ENCODE measurements at regions not wholly inside any gene's neighbourhood (a gene's known extent, or its start where the extent isn't known, plus 50 kb on each side); places are given as distances from the start of the nearest gene placed in this dataset.

DNA sequence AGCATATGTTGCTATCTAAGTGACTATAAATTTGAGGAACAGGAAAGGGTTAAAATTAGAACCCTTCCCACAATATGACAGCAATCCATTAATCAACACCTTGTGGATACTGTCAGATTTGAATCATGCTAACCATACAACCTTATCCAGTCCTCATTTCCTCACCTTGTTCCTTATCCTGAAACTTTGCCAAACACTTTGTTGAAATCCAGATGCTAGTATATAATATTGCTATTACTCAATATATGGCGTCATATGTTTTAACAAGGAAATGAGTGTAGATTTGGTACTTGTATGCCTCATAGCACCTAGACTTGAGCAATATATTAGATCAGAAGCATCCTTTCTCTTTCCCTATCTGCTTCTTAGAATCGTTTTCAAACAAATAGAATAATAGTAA is 66.3 kb upstream of the SLC25A13 start:
- H3K27me3 Mint-ChIP-seq (ENCODE audit: low read depth), result no peaks in the 10 kb centered on the region
- H3K4me3 Mint-ChIP-seq (ENCODE audit: unreplicated experiment), result no peak overlapping the region
- no peaks in the 10 kb centered on the region for H3K9me3 Mint-ChIP-seq (ENCODE audit: low read depth)
- no peaks in the 10 kb centered on the region for H3K36me3 Mint-ChIP-seq (ENCODE audit: low read depth)
- no peak for DNase-seq (ENCODE audit: low spot score)
- peak overlapping the region; percentile 89 for H3K27ac Mint-ChIP-seq (ENCODE audit: unreplicated experiment)
- peaks cover 18% of the 10 kb centered on the region for H3K4me1 Mint-ChIP-seq (ENCODE audit: low read depth)
- TF ChIP-seq CTCF (IDR thresholded peaks at IDR 0.05), result no peak

- Mint-ChIP-seq H3K4me1 (ENCODE audit: low read depth) (peaks cover 5% of the 10 kb centered on the region), H3K36me3 (ENCODE audit: low read depth) (no peaks in the 10 kb centered on the region), H3K4me3 (ENCODE audit: unreplicated experiment) (no peak overlapping the region), H3K27me3 (ENCODE audit: low read depth) (peaks cover 1% of the 10 kb centered on the region), H3K27ac (ENCODE audit: unreplicated experiment) (no peak overlapping the region), H3K9me3 (ENCODE audit: low read depth) (no peaks in the 10 kb centered on the region)
- no peak for TF ChIP-seq CTCF (IDR thresholded peaks at IDR 0.05)
- no peak for DNase-seq (ENCODE audit: low spot score)
Observed at GRCh38 chr7:96380111-96380512, 58.2 kb upstream of the SLC25A13 start.

GRCh38 chr7:96377399-96377798 is 55.5 kb upstream of the SLC25A13 start:
- Mint-ChIP-seq H3K4me1 (ENCODE audit: low read depth) (peaks cover 5% of the 10 kb centered on the region), H3K4me3 (ENCODE audit: unreplicated experiment) (no peak overlapping the region), H3K27me3 (ENCODE audit: low read depth) (peaks cover 1% of the 10 kb centered on the region), H3K36me3 (ENCODE audit: low read depth) (no peaks in the 10 kb centered on the region), H3K9me3 (ENCODE audit: low read depth) (no peaks in the 10 kb centered on the region), H3K27ac (ENCODE audit: unreplicated experiment) (no peak overlapping the region)
- no peak for TF ChIP-seq CTCF (IDR thresholded peaks at IDR 0.05)
- DNase-seq (ENCODE audit: low spot score), result no peak
